Limb (tissue), 2 donors: ENCODE measurements at regions not wholly inside any gene's neighbourhood (a gene's known extent, or its start where the extent isn't known, plus 50 kb on each side); places are given as distances from the start of the nearest gene placed in this dataset.
A peak's percentile ranks its signal among the peaks of the same experiment; 100 is the strongest.
"Not testable (repeated sequence)": the region's sequence is repeated elsewhere in the genome, so short reads cannot be mapped to it uniquely, and the experiment has no call there.

Source experiments
- DNase-seq, 2 donors: peaks; one replicate each; pipeline ENCODE4 v3.0.0-alpha.2; 2016; ENCODE audit errors: extremely low spot score in 2 of 2

DNA sequence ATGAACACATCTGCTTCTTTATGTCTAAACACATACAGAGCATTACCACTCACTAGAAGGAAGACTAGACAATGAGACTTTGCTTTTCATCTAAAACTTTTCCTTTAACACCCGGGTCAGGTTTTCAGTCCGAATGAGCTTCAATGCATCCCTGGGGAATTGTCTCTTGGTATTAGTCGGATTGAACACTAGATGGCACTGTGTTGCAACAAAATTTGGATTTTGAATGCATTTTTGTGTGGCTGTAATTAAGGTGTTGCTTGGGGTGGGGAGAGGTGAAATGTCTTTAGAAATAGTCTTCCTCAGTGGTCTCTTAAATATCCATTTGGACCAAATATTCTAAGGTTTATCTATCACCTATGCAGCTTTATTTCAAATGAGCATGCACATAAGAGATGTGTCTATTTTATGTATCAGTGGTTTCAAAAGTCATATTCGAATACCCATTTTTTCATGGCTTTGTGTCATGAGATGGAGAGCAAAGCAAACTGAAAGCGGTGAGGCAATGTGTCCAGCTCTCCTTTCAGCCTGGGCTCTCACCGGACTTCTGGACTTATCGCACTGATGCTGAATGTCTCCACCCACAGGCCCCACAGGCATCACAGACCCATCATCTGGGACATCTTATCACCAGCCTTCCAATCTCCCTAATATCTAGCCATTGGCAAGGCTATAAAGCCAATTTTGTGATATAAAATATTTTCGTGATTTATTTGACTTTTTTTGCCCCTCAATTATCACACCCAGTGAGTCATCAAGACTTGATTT is 510.3 kb downstream of the RNF144A start:
- DNase-seq, result peak in 1 of 2 donors; percentile 86

DNA sequence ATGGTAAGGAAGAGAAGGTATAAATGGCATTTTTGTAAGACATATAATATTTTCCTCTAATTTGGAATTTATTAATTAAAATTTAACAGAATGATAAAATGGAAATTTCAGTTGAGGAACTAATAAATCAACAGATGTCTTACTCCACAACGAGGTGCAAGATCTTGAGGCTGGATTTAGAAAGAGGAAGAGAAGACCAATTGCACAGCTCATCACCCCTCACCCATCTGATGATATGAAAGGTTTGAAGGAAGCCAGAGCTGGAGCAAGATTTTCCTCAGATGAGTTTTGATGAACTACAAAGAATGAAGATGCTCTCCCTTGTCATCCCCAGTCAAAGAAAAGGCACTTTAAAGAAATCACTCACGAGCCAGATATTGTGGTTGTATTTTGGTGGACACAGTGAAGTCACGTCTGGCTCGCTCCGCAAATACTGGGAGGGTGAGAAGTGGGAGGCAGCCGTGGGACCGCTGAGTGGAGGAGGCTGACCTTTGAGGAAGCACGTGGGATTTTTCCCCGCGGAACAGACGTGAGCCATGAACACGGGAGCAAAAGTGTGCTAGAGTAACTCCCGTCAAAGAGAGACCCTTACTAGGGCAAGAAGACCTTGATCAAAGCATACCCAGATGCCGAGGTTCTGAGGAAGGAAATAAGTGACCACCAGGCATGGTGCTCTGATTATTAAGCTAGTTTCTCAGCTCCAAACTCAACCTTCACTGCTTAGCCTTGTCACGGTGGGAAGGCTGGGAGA is 511.4 kb downstream of the RNF144A start:
- no peak for DNase-seq

DNA sequence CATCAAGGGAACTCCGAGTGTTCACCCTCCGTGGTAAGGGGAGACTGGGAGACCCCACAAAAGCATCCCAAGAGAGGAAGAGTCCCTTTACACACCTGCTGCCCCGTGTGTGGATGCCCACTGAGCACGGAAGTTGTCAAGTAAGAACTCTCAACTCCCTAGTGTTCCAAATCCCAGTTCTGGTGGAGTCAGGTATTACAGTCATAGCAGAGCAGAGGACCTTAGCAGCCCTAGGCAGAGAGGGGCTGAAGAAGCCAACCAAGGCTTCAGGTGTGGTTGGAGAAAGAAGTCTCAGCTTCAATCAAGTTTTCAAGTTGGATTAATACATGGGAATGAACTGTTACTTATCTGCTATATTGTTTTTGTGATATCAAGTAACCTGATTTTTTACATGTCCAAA is 512.5 kb downstream of the RNF144A start:
- no peak for DNase-seq

DNA sequence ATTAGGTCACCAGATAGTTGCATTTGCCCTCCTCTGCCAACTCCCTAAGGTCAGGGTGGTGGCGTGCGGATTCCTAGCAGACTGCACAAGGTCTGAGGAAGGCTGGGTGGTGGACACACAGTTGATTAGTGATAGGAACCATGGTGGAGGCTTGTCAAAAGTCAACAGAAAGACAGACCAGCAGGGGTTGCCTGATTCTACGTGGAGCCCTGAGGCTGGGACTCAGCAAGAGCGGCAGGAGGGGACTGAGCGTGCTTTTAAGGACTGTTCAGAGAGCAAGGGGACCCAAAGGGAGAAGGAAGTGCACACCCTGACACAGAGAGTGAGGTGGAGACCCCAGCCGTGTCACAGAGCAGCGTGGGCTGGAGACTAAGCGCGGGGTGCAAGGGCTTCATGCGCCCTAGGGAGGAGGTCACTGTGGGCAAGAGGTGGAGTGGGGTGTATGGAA is 513.2 kb downstream of the RNF144A start:
- no peak for DNase-seq

DNA sequence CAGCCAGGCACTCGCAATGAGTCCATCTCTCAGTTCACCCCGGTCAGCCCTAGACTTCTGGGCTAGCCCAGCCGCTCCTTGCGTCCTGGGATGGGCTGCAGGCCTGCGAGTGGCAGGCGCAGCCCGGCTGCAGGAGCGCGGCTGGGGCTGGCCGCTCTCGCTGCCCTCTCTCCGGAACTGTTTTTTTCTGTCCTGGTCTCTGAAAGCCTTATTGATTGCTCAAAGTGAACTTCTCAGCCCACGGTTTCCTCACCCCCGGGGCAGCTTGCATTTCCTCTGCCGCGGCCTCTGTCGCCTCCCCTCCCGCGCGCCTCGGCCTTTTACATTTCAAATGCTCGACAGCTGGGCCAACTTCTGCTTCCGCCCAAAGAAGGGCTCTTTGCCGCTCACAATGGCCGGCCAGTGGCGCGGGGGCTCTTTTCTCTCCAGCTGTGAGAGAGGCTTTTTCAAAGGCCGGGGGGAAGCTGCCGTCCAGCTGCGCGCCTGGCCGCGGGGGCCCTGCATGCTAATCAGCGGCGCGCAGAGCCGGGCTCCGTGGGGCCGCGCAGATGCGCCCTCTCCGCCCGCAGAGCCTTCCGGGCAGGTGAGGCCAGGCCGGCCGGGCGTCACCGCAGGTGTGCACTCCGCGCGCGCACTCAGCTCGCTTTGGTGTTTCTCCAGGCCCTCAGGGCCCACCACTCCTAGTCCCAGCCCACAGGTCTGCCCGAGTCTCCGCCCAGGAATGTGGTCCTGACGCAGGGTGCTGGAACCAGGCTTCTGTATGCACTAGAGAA is 513.8 kb downstream of the RNF144A start:
- peak; percentile 36 to 66 for DNase-seq

DNA sequence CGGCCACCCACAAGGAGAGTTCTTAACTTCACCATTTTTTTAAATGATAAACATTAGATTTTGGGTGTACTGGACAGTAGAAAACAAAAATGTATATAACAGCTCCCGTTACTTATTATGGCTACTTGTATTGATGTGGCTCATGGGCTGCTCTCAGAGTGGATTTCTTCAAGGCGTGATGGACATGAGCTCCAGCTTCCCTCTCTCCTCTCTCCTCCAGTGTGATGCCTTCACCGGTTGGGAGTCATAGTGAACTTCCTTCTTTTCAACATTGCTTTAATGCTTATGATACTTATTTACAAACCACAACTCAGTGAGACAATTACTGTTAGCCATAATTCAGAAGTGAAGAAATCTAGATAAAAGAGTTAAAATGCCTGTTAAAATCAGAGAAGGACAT is 515.2 kb downstream of the RNF144A start:
- no peak for DNase-seq

DNA sequence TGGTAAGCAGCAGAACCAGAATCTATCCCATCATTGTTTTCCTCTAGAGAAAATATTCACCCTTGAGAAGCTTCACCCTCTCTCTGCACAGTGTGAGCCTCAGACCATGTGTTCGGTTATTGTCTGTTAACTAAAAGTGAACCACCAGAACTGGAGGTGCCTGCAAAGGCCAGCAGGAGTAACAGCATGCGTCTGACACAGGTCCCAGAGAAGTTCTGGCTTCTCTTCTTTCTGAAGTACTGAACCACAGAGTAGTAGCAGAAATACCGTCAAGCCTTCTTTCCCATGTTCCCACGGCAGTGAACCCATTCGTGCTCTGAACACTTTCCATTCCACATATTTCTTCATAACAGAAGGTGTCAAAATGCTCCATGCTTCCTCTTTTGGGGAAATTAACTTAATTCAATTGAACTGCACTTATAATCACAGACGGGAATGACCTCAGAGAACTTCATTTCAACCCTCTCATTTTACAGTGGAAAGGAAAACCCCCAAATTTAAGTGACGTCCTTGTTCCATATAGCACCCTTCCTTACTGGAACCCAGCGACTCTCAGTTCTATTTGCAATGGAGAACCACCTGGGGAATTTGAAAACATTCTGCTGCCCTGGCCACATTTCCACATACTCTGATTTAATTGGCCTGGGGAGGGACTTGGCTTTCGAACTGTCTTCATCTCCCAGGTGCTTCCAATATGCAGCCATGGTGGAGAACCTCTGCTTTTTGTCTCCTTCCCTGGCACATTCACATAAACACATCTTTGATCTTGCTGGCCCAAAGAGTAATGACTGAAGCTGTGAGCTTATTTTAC is 519.1 kb downstream of the RNF144A start:
- DNase-seq, result no peak

DNA sequence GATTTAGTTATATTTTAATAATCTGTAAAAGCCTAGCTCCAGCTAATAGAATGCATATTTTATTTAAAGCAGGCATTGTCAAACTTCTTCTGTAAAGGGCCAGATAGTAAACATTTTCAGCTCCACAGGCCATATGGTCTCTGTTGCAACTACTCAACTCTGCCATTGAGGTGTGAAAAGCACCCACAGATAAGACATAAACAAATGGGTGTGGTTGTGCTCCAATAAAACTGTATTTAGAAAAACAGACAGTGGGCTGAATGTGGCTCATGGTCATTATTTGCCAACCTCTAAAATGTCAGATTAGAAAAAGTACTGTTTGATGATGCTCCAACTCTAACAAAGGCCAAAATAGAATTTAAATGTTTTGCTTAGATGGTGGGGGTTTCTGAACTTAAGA is 519.9 kb downstream of the RNF144A start:
- no peak for DNase-seq

DNA sequence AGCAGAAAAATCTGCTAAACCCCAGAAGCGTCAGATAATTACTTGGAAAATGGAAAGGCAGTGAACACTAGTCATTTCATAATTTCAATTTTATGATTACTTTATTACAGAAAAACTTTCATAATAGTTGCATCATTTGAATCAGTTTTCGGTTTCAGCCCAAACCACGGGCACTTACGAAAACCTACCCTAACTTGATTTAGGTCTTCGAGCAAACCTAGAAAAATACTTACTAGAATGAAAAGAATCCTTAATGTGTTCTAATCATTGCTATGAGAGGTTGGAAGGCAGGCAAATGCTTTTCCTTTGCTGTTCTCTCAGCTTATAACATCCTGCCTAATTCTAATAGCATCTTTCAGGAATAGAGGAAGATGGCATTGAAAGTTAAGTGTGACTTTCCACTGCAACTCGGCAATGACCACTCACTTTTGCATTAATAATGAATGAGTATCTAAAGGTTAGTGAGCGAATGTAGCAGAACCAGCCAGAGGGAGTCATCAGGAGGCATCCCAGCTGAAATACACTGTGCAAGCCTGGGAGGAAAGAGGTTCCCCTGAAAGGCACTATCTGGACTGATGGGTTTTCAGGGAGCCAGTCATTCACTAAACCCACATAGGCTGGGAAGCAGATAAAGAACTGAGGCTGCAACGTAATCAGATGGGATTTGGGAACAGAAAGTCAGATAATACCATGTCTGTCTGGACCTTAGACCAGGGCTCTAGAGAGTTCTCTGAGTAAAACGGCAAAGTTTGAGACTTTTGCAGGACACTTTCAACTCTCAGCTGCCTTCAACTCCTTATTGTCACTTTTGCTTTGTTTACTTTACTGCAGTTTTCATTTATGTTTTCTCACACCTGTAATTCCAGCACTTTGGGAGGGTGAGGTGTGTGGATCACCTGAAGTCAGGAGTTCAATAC is 520.8 kb downstream of the RNF144A start:
- no peak for DNase-seq

DNA sequence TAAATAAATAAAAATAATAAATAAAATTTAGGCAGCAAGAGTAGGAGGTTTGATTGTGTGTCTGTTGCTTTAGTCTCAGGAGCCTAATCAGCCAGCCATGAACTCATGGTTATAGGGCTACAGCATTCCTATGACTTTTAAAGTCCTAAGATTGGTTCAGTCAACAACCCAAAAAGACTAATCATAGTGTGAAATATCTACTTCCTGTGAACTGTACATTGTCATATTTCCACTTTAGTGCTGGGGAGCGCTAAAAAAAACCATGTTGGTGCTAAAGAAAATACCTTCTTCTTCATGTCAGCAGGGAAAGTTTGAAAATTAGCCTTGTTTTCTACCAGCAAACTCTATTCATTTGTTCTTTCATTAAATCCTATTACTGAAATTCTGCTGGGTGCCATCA is 521.6 kb downstream of the RNF144A start:
- DNase-seq, result no peak

DNA sequence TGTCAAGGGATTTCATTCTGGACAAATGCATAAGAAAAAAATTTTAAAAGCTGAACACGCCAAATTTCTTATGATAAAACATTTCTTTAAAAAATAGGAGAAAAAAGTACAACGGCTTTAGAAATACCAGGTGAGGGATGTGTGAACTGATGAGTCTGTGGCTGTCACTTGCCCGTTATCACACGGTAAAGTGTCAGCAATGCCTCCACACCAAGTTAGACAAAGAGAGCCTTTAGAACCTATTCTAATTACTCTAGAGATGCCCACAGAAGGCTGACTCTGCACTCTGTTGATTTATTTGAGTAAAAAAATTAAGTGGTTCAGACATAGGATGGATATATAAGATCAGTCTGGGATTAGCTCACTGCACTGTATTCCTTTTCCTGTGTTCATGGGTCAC is 523.8 kb downstream of the RNF144A start:
- no peak for DNase-seq

DNA sequence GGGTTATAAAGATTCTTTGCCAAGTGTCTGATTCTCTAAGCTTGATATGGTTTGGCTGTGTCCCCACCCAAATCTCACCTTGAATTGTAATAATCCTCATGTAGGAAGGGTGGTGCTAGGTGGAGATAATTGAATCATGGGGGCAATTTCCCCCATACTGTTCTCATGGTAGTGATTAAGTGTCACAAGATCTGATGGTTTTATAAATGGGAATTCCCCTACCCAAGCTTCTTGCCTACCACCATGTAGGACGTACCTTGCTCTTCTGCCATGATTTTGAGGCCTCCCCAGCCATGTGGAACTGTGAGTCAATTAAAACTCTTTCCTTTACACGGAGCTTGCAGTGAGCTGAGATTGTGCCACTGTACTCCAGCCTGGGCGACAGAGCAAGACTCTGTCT is 524.6 kb downstream of the RNF144A start:
- not testable (repeated sequence) for DNase-seq

DNA sequence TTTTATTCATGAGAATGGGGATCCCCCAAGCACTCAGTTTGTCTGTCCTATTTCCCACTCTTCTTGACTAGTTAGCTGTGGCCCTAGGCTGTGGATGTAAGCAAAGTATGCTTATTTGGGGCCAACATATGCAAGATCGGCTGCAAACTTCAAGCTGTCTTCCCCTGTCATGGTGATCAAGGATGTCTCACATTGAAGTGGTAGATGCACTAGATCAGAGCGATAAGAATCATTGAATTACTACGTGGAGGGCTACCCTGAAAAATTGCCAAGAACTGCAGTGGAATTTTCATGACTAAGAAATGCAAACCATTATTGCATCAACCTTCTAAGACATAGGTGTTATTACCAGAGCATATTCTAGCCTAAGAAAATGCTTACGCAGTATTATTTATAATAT is 527.4 kb downstream of the RNF144A start:
- DNase-seq, result no peak

DNA sequence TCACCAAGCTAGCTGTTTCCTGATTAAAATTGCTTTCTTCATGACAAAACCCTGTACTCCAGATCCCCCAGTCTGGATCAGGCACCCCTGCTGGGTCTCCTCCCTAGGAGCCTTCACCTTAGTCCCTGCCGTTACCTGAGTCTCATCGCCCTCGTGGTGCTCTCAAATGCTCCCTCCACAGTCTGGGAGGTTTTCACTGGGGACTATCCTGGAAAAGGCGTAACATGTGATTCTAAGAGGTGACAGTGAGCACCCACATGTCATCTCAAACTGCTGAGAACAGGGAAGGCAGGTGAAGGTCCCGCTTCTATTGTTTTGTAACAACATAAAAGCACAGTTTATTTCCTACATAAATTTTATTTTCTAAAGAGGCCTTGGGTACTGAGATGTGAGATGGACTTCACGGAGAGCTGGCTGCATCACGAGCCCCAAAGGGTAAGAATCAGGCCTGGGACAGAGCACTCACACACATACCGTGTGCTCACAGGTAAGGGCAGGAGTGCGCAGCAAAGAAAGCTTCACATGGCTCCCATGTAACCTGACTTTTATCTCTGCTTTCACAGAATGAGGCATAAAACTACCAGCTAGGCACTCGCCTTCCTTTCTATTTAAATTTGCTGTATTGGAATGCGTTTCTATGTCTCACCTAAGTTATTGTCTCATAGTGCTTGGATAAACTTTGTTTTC is 531.5 kb downstream of the RNF144A start:
- DNase-seq, result no peak

DNA sequence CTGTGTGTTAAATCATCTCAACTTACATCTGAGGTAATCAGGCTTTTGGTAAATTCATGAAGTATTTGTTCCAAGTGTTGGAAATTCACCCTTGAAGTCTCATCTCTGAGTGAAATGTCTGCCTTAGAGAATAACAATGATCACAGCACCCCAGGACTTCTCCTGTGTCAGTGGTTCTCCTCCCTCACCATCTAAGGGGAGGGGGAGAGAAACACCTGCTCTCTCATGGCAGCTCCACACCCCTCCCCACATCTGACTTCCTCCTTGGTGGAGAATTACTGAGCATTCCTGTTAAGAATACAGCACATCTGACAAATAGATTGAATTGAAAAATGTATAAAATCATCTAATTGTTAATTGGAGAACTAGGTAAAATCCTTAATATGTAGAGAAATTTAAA is 532.1 kb downstream of the RNF144A start:
- DNase-seq, result no peak

DNA sequence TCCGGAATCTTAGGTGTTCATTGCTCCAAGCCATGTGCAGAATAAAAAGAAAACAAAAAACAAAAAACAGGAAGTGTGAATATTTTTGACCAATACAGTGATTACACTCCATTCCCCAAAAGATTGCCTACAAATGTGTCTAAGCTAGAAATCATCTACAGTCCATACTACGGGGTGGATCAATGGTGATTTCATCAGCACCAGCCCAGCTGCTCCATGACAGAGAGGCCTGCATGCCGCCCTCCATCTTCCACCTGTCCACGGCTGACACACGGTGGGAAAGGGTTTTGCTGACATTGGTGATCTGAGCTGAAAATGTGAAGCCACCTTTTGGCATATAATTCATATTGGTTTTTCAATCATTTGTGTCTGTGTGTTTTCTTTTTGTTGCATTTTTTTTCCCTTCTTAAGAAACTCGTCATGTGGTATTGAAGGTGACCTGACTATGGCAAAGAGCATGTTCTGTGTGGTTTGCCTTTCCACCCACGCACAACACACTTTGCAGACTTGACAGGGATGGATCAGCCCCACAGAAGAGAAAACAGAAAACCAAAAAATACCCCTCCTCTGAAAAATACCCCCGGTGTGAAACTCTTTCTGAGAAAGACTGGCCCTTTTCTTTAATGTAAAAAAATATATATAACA is 533.1 kb downstream of the RNF144A start:
- no peak for DNase-seq

DNA sequence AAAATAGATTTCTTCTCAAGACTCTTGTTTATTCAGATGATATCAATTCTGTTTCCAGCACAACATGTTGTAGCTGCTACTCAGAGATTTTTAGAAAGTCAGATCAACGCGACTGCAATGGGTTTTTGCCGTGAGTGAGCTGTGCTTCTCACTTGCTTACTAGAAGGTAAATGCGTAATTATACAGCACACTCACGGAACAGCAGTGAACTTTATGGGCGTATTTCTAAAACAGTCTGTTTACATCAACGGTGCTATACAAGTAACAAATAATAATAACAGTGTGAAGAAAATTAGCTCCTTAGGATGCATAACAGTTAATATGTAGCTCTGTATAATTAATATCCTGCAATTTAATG is 533.6 kb downstream of the RNF144A start:
- no peak for DNase-seq

DNA sequence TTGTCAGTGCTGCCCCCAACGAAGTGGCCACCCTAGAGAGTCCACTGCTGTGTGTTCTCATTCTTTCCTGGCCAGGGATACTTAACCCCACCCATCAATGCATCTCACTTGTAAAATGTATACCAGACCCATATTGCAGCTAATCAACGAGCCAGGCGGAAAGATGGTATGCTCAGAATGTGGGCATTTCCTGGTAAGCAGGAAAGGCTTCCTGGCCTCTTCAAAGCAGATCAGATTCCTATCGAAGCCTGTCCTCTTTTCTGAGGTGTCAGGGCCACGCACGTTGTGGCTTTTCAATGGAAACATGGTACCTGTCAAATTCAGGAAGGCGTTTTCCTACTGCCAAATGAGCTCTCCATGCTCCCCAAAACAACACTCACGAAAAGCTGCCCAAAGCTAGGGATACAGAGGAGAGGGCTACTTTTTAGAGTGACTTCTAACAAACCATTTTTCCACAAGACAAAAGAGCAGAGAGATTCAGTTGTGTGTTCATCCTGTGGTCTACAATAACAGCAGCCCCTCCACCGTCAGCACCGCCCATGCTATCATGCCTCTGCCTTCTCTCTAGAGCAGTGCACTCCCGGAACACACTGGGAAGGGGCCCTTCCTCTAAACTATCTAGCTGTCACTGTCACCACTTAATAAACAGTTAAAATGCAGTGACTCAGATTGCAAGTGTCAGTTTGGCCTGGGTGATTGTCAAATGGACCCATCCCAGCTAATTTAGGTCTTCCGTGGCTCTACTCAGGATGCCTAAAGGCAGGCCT is 535.1 kb downstream of the RNF144A start:
- no peak for DNase-seq

DNA sequence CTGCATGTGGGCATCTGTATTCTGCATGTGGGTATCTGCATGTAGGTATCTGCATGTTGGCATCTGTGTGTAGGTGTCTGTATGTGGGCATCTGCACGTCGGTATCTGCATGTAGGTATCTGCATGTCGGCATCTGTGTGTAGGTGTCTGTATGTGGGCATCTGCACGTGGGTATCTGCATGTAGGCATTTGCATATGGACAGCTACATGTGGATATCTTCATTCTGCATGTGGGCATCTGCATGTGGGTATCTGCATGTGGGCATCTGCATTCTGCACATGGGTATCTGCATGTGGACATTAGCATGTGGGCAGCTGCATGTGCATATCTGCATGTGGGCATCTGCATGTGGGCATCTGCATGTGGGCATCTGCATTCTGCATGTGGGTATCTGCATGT is 537.4 kb downstream of the RNF144A start:
- no peak for DNase-seq
